ENCODE measurements at regions not wholly inside any gene's neighbourhood (a gene's known extent, or its start where the extent isn't known, plus 50 kb on each side); places are given as distances from the start of the nearest gene placed in this dataset.
"Not testable (repeated sequence)": the region's sequence is repeated elsewhere in the genome, so short reads cannot be mapped to it uniquely, and the experiment has no call there.

DNA sequence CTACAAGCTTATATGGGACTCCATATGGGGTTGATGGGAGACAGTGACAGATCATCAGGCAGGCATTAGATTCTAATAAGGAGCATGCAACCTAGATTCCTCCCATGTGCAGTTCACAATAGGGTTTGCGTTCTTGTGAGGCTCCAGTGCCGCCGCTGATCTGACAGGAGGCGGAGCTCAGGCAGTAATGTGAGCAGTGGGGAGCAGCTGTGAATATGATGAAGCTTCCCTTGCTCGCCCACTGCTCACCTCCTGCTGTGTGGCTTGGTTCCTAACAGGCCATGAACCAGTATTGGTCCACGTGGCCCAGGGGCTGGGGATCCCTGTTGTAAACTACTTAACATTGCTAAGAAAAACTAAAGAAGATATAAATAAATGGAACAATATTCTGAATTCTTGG lies 378.4 kb downstream of the KCNRG start:
- ChIA-PET POLR2A (no interaction called here), CTCF (no interaction called here)
- Mint-ChIP-seq H3K9me3 (no peaks in the 10 kb centered on the region), H3K27me3 (peaks cover 0 to 25% (median 0%) of the 10 kb centered on the region in 5 donors), H3K4me1 (no peaks in the 10 kb centered on the region), H3K36me3 (no peaks in the 10 kb centered on the region), H3K27ac (no peak overlapping the region), H3K4me3 (no peak overlapping the region)
- ATAC-seq (no peak), DNase-seq (no peak)
- Histone ChIP-seq H3K27me3 (ENCODE audit: control insufficient read depth in 2 of 2, insufficient read depth in 2 of 2, low read length in 2 of 2) (no peaks in the 10 kb centered on the region), H3K4me3 (ENCODE audit: low read length) (no peak overlapping the region), H3K36me3 (ENCODE audit: control insufficient read depth in 2 of 3, insufficient read depth in 3 of 3, low read length in 3 of 3) (no peaks in the 10 kb centered on the region), H3K27ac (ENCODE audit: low read depth, low read length) (no peak overlapping the region), H3K4me1 (ENCODE audit: control insufficient read depth in 2 of 2, insufficient read depth in 2 of 2, low read length in 2 of 2) (no peaks in the 10 kb centered on the region), H3K9me3 (ENCODE audit: control insufficient read depth in 2 of 3, low read length in 3 of 3) (no peaks in the 10 kb centered on the region)
- intact Hi-C loops (cut with micrococcal nuclease) = no loop called here

DNA sequence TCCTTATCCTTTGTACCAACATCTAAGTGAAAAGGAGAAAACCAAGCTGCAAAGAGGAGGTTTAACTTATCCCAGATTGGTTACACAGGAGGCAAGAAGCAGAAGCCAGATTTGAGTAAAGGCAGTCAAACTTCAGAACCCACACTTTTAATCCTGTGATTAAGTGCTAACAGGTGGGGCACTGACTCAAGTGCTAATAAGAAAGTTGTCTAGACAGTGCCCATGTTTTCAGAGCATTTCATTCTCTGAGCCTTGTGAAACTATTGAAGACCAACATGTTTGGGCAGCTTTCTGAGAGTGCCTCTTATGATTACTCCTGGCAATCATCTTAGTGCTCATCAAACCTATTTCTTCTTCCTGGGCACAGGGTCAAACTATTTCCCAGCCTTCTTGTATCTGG lies 380.8 kb downstream of the KCNRG start:
- ChIA-PET POLR2A (no interaction called here), CTCF (no interaction called here)
- Histone ChIP-seq H3K27ac (ENCODE audit: low read depth, low read length) (no peak overlapping the region), H3K9me3 (ENCODE audit: control insufficient read depth in 2 of 3, low read length in 3 of 3) (no peaks in the 10 kb centered on the region), H3K27me3 (ENCODE audit: control insufficient read depth in 2 of 2, insufficient read depth in 2 of 2, low read length in 2 of 2) (no peaks in the 10 kb centered on the region), H3K36me3 (ENCODE audit: control insufficient read depth in 2 of 3, insufficient read depth in 3 of 3, low read length in 3 of 3) (no peaks in the 10 kb centered on the region), H3K4me1 (ENCODE audit: control insufficient read depth in 2 of 2, insufficient read depth in 2 of 2, low read length in 2 of 2) (no peaks in the 10 kb centered on the region), H3K4me3 (ENCODE audit: low read length) (no peak overlapping the region)
- H3K27me3 Mint-ChIP-seq = peaks cover 0 to 12% (median 0%) of the 10 kb centered on the region in 5 donors
- H3K4me3 Mint-ChIP-seq = no peak overlapping the region
- no peak overlapping the region for H3K27ac Mint-ChIP-seq
- intact Hi-C loops (cut with micrococcal nuclease) = no loop called here
- H3K4me1 Mint-ChIP-seq = peaks cover 0 to 2% (median 0%) of the 10 kb centered on the region in 7 donors
- DNase-seq (no peak), ATAC-seq (no peak)
- H3K9me3 Mint-ChIP-seq = no peaks in the 10 kb centered on the region
- H3K36me3 Mint-ChIP-seq = no peaks in the 10 kb centered on the region

DNA sequence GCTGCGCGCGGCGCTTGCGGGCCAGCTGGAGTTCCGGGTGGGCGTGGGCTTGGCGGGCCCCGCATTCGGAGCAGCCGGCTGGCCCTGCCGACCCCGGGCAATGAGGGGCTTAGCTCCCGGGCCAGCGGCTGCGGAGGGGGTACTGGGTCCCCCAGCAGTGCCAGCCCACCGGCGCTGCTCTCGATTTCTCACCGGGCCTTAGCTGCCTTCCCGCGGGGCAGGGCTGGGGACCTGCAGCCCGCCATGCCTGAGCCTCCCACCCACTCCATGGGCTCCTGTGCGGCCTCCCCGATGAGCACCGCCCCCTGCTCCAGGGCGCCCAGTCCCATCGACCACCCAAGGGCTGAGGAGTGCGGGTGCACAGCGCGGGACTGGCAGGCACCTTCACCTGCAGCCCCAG lies 381.4 kb downstream of the KCNRG start:
- H3K9me3 Mint-ChIP-seq; H3K27ac ChIP-seq (ENCODE audit: low read depth, low read length); H3K4me1 Mint-ChIP-seq; H3K4me3 ChIP-seq (ENCODE audit: low read length); H3K4me3 Mint-ChIP-seq; H3K36me3 Mint-ChIP-seq; DNase-seq; CTCF ChIA-PET; POLR2A ChIA-PET; H3K27me3 ChIP-seq (ENCODE audit: control insufficient read depth in 2 of 2, insufficient read depth in 2 of 2, low read length in 2 of 2); intact Hi-C loops (cut with micrococcal nuclease); H3K4me1 ChIP-seq (ENCODE audit: control insufficient read depth in 2 of 2, insufficient read depth in 2 of 2, low read length in 2 of 2); H3K9me3 ChIP-seq (ENCODE audit: control insufficient read depth in 2 of 3, low read length in 3 of 3); H3K27ac Mint-ChIP-seq; ATAC-seq; H3K36me3 ChIP-seq (ENCODE audit: control insufficient read depth in 2 of 3, insufficient read depth in 3 of 3, low read length in 3 of 3): not testable (repeated sequence)
- peaks cover 0 to 12% (median 0%) of the 10 kb centered on the region in 5 donors for H3K27me3 Mint-ChIP-seq

DNA sequence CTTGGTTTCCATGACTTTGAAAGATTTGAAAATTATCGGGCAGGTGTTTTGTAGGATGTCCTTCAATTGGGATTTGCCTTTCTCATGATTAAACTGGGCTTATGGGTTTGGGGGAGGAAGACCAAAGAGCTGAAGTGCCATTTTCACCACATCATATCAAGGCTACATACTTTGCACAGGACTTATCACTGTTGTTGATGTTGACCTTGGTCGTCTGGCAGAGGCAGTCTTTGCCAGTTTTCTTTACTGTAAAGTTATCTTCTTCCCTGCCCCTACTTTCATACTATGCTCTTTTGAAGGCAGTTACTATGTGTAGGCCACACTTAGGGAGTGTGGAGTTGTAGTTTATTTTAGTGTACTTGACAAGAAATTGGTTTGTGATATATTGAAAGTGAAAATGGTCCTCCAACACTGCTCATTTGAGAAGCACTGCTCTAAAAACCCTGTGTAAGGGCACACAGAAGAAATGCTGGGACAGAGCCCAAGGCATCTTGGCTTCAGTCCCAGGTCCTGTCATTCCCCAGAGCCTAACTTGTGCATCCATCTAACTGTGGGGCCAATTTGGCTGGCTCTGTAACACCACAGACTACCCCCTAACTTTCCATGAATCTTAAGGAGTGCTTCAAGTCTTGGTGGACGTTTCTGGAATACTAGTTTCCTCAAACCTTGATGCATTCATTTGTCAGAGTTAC lies 384.9 kb downstream of the KCNRG start:
- POLR2A ChIA-PET = no interaction called here
- CTCF ChIA-PET = no interaction called here

DNA sequence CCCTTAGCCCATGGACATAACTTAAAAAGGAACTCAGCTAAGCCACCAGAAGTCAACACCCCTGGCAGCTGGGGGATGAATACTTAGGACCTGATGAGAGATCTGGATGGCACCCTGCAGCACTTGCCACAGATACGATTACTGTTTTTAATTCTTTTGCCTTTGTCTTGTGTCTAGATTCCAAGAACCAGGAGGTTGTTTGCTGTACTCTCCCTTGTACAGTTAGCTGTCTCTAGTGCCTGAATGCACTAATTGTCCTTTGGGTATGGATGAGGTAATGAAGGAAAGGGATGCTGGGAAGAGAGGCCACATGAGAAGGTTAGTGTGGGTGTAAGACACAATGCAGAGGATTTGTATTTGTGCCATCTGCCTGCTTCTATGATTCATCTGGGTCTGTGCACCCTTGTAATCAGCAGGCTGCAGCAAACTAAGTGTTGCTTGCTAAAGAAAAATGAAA lies 385.8 kb downstream of the KCNRG start:
- Histone ChIP-seq H3K4me1 (ENCODE audit: control insufficient read depth in 2 of 2, insufficient read depth in 2 of 2, low read length in 2 of 2) (no peaks in the 10 kb centered on the region), H3K4me3 (ENCODE audit: low read length) (no peak overlapping the region), H3K27me3 (ENCODE audit: control insufficient read depth in 2 of 2, insufficient read depth in 2 of 2, low read length in 2 of 2) (no peaks in the 10 kb centered on the region), H3K9me3 (ENCODE audit: control insufficient read depth in 2 of 3, low read length in 3 of 3) (no peaks in the 10 kb centered on the region), H3K36me3 (ENCODE audit: control insufficient read depth in 2 of 3, insufficient read depth in 3 of 3, low read length in 3 of 3) (no peaks in the 10 kb centered on the region), H3K27ac (ENCODE audit: low read depth, low read length) (no peak overlapping the region)
- DNase-seq (no peak), ATAC-seq (no peak)
- POLR2A ChIA-PET = no interaction called here
- Mint-ChIP-seq H3K36me3 (no peaks in the 10 kb centered on the region), H3K4me3 (no peak overlapping the region), H3K4me1 (peaks cover 0 to 2% (median 0%) of the 10 kb centered on the region in 7 donors), H3K27me3 (peaks cover 0 to 10% (median 0%) of the 10 kb centered on the region in 5 donors), H3K9me3 (no peaks in the 10 kb centered on the region), H3K27ac (no peak overlapping the region)
- CTCF ChIA-PET = no interaction called here
- intact Hi-C loops (cut with micrococcal nuclease) = no loop called here

More for the DNA sequence above, 384.9 kb downstream of the KCNRG start:
- Mint-ChIP-seq H3K9me3 (no peaks in the 10 kb centered on the region), H3K4me1 (peaks cover 0 to 2% (median 0%) of the 10 kb centered on the region in 7 donors), H3K27ac (no peak overlapping the region), H3K36me3 (no peaks in the 10 kb centered on the region), H3K27me3 (peaks cover 0 to 4% (median 0%) of the 10 kb centered on the region in 5 donors), H3K4me3 (no peak overlapping the region)
- no peaks in the 10 kb centered on the region for H3K4me1 ChIP-seq (ENCODE audit: control insufficient read depth in 2 of 2, insufficient read depth in 2 of 2, low read length in 2 of 2)
- no peaks in the 10 kb centered on the region for H3K27me3 ChIP-seq (ENCODE audit: control insufficient read depth in 2 of 2, insufficient read depth in 2 of 2, low read length in 2 of 2)
- no peak overlapping the region for H3K27ac ChIP-seq (ENCODE audit: low read depth, low read length)
- no peaks in the 10 kb centered on the region for H3K36me3 ChIP-seq (ENCODE audit: control insufficient read depth in 2 of 3, insufficient read depth in 3 of 3, low read length in 3 of 3)
- ATAC-seq (no peak), DNase-seq (no peak)
- no peaks in the 10 kb centered on the region for H3K9me3 ChIP-seq (ENCODE audit: control insufficient read depth in 2 of 3, low read length in 3 of 3)
- no peak overlapping the region for H3K4me3 ChIP-seq (ENCODE audit: low read length)
- intact Hi-C loops (cut with micrococcal nuclease) = no loop called here

DNA sequence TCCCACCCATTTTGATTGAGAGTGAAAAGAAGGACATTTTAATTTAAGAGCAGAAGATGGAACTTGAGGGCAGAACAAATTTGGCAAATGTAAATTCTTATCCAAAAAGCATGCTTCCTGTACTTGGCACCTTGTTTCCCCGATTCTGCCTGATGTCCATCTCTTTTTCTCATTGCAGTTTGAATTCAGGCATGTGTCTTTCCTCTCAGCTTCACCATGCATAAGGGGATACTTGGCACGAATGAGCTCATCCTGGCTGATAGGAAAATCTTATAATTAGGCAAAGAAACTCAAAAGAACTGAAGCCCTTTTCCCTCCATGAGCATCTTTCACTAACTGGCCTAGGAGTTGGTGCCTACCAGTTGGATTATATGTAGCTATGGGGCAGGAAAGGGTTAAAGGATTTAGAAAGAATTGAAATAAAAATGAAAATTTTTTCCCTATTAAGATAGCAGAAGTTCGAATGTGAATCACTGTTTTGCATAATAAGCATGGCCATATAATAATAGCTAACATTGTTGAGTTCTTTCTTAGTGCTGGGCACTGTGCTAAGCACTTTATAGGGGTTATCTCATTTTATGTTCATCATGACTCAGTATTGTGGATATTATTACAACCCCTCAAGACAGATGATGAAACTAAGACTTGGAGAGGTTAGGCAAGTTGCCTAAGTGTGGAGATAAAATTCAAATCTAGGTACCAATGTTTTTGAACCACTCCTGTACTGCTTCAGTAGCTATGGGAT lies 386.6 kb downstream of the KCNRG start:
- H3K27me3 Mint-ChIP-seq = peaks cover 0 to 16% (median 0%) of the 10 kb centered on the region in 5 donors
- Histone ChIP-seq H3K4me1 (ENCODE audit: control insufficient read depth in 2 of 2, insufficient read depth in 2 of 2, low read length in 2 of 2) (no peaks in the 10 kb centered on the region), H3K9me3 (ENCODE audit: control insufficient read depth in 2 of 3, low read length in 3 of 3) (no peaks in the 10 kb centered on the region), H3K36me3 (ENCODE audit: control insufficient read depth in 2 of 3, insufficient read depth in 3 of 3, low read length in 3 of 3) (no peaks in the 10 kb centered on the region), H3K27me3 (ENCODE audit: control insufficient read depth in 2 of 2, insufficient read depth in 2 of 2, low read length in 2 of 2) (no peaks in the 10 kb centered on the region), H3K4me3 (ENCODE audit: low read length) (no peak overlapping the region), H3K27ac (ENCODE audit: low read depth, low read length) (no peak overlapping the region)
- H3K4me1 Mint-ChIP-seq = peaks cover 0 to 2% (median 0%) of the 10 kb centered on the region in 7 donors
- intact Hi-C loops (cut with micrococcal nuclease) = no loop called here
- POLR2A ChIA-PET = no interaction called here
- no peak overlapping the region for H3K4me3 Mint-ChIP-seq
- ATAC-seq = no peak
- H3K9me3 Mint-ChIP-seq = no peaks in the 10 kb centered on the region
- no peaks in the 10 kb centered on the region for H3K36me3 Mint-ChIP-seq
- CTCF ChIA-PET = no interaction called here
- DNase-seq = no peak
- no peak overlapping the region for H3K27ac Mint-ChIP-seq

DNA sequence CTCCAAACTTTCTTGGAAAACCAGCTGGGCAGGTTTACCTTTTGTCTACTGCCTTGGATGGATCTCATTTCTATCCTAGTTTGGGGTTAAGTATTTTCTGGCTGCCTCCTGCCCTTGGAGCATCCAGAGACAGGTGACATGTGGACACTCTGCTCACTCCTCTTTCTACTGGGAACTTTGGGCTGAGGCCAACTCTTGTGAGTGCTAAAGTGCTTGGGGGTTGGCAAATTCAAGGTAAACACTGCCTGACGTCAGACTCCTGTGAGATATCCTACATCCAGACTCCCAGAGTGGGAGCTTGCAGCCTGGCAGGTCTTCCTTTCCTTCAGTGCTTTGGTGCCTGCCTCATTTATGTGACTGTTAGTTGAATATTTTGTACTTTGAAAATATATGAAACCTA lies 388.1 kb downstream of the KCNRG start:
- CTCF ChIA-PET = no interaction called here
- no peaks in the 10 kb centered on the region for H3K36me3 Mint-ChIP-seq
- no peak overlapping the region for H3K4me3 Mint-ChIP-seq

More for the DNA sequence above, 388.1 kb downstream of the KCNRG start:
- Mint-ChIP-seq H3K9me3 (no peaks in the 10 kb centered on the region), H3K4me1 (peaks cover 0 to 2% (median 0%) of the 10 kb centered on the region in 7 donors), H3K27me3 (peaks cover 0 to 20% (median 0%) of the 10 kb centered on the region in 5 donors), H3K27ac (no peak overlapping the region)
- Histone ChIP-seq H3K4me3 (ENCODE audit: low read length) (no peak overlapping the region), H3K36me3 (ENCODE audit: control insufficient read depth in 2 of 3, insufficient read depth in 3 of 3, low read length in 3 of 3) (no peaks in the 10 kb centered on the region), H3K9me3 (ENCODE audit: control insufficient read depth in 2 of 3, low read length in 3 of 3) (no peaks in the 10 kb centered on the region), H3K27me3 (ENCODE audit: control insufficient read depth in 2 of 2, insufficient read depth in 2 of 2, low read length in 2 of 2) (no peaks in the 10 kb centered on the region), H3K4me1 (ENCODE audit: control insufficient read depth in 2 of 2, insufficient read depth in 2 of 2, low read length in 2 of 2) (no peaks in the 10 kb centered on the region), H3K27ac (ENCODE audit: low read depth, low read length) (no peak overlapping the region)
- intact Hi-C loops (cut with micrococcal nuclease) = no loop called here
- ATAC-seq (no peak), DNase-seq (no peak)
- POLR2A ChIA-PET = no interaction called here

Data from naive thymus-derived CD4-positive, alpha-beta T cell (primary cell).